ENCODE measurements at regions not wholly inside any gene's neighbourhood (a gene's known extent, or its start where the extent isn't known, plus 50 kb on each side); places are given as distances from the start of the nearest gene placed in this dataset.

DNA sequence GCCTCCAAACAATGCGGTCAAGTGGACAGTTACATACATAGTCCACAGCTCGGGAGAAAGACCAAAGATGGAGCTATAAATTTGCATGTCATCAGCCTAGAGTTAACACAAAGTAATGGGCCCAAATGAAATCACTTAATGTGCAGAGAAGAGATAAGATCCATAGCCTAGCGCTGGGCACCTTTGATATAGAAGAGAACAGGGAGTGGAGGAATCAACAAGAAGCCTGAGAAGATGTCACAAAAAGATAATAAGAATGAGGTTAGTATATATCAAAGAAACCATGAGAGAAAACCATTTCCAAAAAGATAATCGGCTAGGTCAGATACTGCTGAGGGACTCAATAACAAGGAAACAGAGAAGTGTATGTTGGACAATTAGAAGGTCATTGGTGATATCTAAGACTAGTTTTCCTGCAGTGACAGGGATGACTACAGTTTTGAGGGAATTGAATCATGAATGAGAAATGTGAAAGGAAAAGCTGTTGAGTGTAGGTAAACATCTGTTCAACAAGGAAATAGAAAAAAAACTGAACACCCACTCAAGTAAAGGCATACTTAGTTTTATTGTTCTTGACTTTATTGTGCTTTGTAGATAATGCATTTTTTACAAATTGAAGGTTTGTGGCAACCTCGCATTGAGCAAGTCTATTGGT, 68.7 kb upstream of the CDH6 start:
- no peak overlapping the region for H3K4ac ChIP-seq (replicated peaks; ENCODE audit: insufficient read length, low read depth, low read length)
- CTCF ChIA-PET (ENCODE audit: partially characterized antibody), result interaction anchor here (1.0 kb wide), 1 partner anchor 62 kb away, joined by 3 read pairs; no protein-coding TSS in a partner anchor
- TF ChIP-seq HDAC6 (IDR thresholded peaks at IDR 0.05; ENCODE audit: low read depth, low read length) (no peak), ZNF274 (IDR thresholded peaks at IDR 0.05; ENCODE audit: borderline replicate concordance, extremely low read depth, low read length) (no peak), CEBPB (IDR thresholded peaks at IDR 0.05; ENCODE audit: low read depth, low read length) (no peak), EZH2 (IDR thresholded peaks at IDR 0.05; ENCODE audit: low read depth, low read length, severe bottlenecking) (no peak), TAF7 (optimal IDR thresholded peaks at IDR 0.05; ENCODE audit: borderline replicate concordance, low read depth, low read length) (no peak), MAX (IDR thresholded peaks at IDR 0.05) (no peak), YY1 (IDR thresholded peaks at IDR 0.05; ENCODE audit: low read depth, low read length) (no peak), EGR1 (IDR thresholded peaks at IDR 0.05; ENCODE audit: borderline replicate concordance, low read depth, low read length) (no peak), TAF1 (IDR thresholded peaks at IDR 0.05; ENCODE audit: low read depth, low read length) (no peak), CTBP2 (IDR thresholded peaks at IDR 0.05; ENCODE audit: borderline replicate concordance, insufficient read depth, insufficient read length, low read length) (no peak), E2F6 (IDR thresholded peaks at IDR 0.05) (no peak), RNF2 (IDR thresholded peaks at IDR 0.05; ENCODE audit: borderline replicate concordance, low read depth, low read length, missing control alignments, poor library complexity, severe bottlenecking) (no peak), CHD2 (IDR thresholded peaks at IDR 0.05; ENCODE audit: low read length) (no peak)

More for the DNA sequence above, 68.7 kb upstream of the CDH6 start:
- Histone ChIP-seq H2AFZ (ENCODE audit: low read length) (no peak overlapping the region), H4K20me1 (replicated peaks in 1 of 2; ENCODE audit: control insufficient read depth in 1 of 2, insufficient read depth in 2 of 2, low read length in 2 of 2) (no peaks in the 10 kb centered on the region), H3K9me3 (ENCODE audit: insufficient read depth in 2 of 2, low read depth in 1 of 2, low read length in 1 of 2) (no peaks in the 10 kb centered on the region), H3K27me3 (replicated peaks in 1 of 4; ENCODE audit: control insufficient read depth in 3 of 4, extremely low read depth in 1 of 4, insufficient read depth in 3 of 4, low read length in 3 of 4) (peaks cover 0 to 1% (median 0%) of the 10 kb centered on the region in 4 experiments; a peak in 1 of 7 replicates), H3K36me3 (ENCODE audit: control insufficient read depth in 2 of 4, insufficient read depth in 4 of 4, low read length in 3 of 4) (no peaks in the 10 kb centered on the region), H4K5ac (ENCODE audit: insufficient read length, low read depth, low read length) (no peak overlapping the region), H4K91ac (replicated peaks; ENCODE audit: insufficient read length, low read length) (no peak overlapping the region), H3K27ac (ENCODE audit: low read depth, low read length) (no peak overlapping the region), H3K56ac (replicated peaks; ENCODE audit: insufficient read length, low read depth, low read length) (no peak overlapping the region), H3K23me2 (ENCODE audit: low read depth, low read length) (no peaks in the 10 kb centered on the region), H3K4me2 (ENCODE audit: insufficient read depth in 1 of 2, low read depth in 2 of 2, low read length in 2 of 2) (no peak overlapping the region), H3K23ac (ENCODE audit: insufficient read length) (no peak overlapping the region), H3K79me2 (ENCODE audit: control insufficient read depth in 1 of 2, insufficient read depth in 2 of 2, low read length in 2 of 2) (no peaks in the 10 kb centered on the region), H2BK120ac (replicated peaks; ENCODE audit: low read depth, low read length) (no peak overlapping the region), H3K14ac (ENCODE audit: insufficient read length) (no peak overlapping the region), H3K18ac (ENCODE audit: extremely low read depth, low read length) (no peak overlapping the region), H2BK15ac (ENCODE audit: low read length) (no peak overlapping the region), H2BK12ac (ENCODE audit: low read depth, low read length) (no peak overlapping the region), H2BK5ac (ENCODE audit: low read depth, low read length) (no peak overlapping the region), H3K4me3 (ENCODE audit: extremely low read depth in 1 of 4, insufficient read depth in 2 of 4, low read depth in 3 of 4, low read length in 4 of 4) (no peak overlapping the region), H3K79me1 (ENCODE audit: low read depth, low read length) (no peaks in the 10 kb centered on the region), H4K8ac (ENCODE audit: extremely low read depth, insufficient read depth, low read length) (no peak overlapping the region), H2BK20ac (ENCODE audit: low read length) (no peak overlapping the region), H3K9ac (replicated peaks in 1 of 4; ENCODE audit: extremely low read depth in 1 of 4, low read depth in 3 of 4, low read length in 3 of 4) (no peak overlapping the region), H3K4me1 (replicated peaks in 1 of 4; ENCODE audit: control insufficient read depth in 3 of 4, insufficient read depth in 4 of 4, low read length in 3 of 4) (no peaks in the 10 kb centered on the region), H2AK5ac (ENCODE audit: low read depth, low read length) (no peak overlapping the region)
- FAIRE-seq, result no peak
- POLR2A ChIA-PET (ENCODE audit: partially characterized antibody), result no interaction called here
- WGBS, 2 experiments (ENCODE audit: extremely low coverage in 1 of 2, insufficient coverage in 1 of 2, insufficient read length in 1 of 2, insufficient replicate concordance in 2 of 2, low coverage in 1 of 2, low lambda C conversion rate in 2 of 2, missing lambda C conversion rate in 1 of 2), result 88% methylated on average over 5 of the region's 5 CpGs; no CpG with 5 or more reads in 1 of the 2 experiments
- DNase-seq (ENCODE audit: low read depth in 1 of 2, low spot score in 2 of 2), result no peak

Data from H1 (cell line).